C4-2B (cell line): ENCODE measurements at regions not wholly inside any gene's neighbourhood (a gene's known extent, or its start where the extent isn't known, plus 50 kb on each side); places are given as distances from the start of the nearest gene placed in this dataset.
"Not testable (repeated sequence)": the region's sequence is repeated elsewhere in the genome, so short reads cannot be mapped to it uniquely, and the experiment has no call there.

ENCODE experiments used
- H3K27ac ChIP-seq: fragments of 450-650 bp; 2 replicates; pipeline ENCODE4 v1.5.1; 2017
- ZFX ChIP-seq: fragments of 450-650 bp; IDR thresholded peaks from 2 replicates; pipeline ENCODE4 v1.6.1; 2017
- TF ChIP-seq, protein P1 (sequence below): fragments of 450-650 bp; conservative IDR thresholded peaks from 2 replicates; pipeline ENCODE4 v1.5.1; 2017; ENCODE audit warnings: mild to moderate bottlenecking

DNA sequence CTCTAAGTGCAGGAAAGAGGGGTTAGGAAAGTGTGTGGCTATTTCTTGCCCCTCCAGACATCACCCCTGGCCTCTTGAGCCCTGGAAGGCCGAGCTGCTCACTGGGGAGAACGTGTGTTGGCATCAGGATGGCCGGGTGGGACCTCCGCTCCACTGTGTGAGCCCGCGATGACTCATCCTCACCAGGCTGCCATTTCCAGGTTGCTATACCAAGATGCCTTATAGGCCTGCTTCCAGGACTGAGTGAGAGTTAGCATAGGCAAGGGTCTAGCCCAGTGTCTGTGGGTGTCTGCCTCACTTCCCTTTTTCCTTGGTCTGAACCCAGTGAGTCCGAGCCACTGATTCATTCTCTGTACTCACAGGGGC, 105.0 kb downstream of the MRPL14 start:
- H3K27ac ChIP-seq, result no peak overlapping the region
- TF ChIP-seq ZFX, result no peak
- TF ChIP-seq, protein P1, sequence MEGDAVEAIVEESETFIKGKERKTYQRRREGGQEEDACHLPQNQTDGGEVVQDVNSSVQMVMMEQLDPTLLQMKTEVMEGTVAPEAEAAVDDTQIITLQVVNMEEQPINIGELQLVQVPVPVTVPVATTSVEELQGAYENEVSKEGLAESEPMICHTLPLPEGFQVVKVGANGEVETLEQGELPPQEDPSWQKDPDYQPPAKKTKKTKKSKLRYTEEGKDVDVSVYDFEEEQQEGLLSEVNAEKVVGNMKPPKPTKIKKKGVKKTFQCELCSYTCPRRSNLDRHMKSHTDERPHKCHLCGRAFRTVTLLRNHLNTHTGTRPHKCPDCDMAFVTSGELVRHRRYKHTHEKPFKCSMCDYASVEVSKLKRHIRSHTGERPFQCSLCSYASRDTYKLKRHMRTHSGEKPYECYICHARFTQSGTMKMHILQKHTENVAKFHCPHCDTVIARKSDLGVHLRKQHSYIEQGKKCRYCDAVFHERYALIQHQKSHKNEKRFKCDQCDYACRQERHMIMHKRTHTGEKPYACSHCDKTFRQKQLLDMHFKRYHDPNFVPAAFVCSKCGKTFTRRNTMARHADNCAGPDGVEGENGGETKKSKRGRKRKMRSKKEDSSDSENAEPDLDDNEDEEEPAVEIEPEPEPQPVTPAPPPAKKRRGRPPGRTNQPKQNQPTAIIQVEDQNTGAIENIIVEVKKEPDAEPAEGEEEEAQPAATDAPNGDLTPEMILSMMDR, result no peak

DNA sequence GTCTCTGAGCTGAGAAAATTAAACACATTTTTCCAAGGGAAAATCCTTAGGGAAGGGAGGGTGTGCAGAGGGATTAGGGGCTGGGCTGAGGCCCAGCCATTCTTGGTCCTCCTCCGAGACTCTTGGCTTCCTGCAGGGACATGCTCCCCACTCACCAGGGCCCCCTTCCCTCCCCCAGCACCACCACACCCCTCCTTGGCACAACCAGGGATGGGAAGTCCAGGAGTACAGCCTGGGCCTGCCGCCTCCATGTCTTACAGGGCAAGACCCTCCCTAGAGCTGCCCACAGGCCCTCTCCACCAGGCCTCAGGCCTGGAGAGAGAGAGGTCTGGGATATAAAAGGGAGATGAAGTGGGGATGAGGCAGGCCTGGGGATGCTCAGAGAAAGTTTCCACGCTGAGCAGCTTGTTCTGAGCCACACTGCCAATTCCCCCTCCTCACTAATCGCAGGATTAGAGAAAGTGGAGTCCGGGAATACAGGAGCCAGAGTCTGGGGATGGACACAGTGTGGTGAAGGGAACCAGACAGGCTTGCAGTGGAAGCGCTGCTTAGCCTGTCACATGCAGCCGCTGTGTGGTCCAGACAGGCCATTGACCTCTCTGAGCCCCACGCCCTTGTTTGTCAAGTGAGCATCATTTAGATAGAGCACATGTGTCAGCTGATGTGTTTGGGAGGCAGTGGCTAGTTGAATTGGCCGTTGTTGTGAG, 105.5 kb downstream of the MRPL14 start:
- TF ChIP-seq, protein P1, result no peak
- TF ChIP-seq ZFX, result no peak
- H3K27ac ChIP-seq, result no peak overlapping the region

DNA sequence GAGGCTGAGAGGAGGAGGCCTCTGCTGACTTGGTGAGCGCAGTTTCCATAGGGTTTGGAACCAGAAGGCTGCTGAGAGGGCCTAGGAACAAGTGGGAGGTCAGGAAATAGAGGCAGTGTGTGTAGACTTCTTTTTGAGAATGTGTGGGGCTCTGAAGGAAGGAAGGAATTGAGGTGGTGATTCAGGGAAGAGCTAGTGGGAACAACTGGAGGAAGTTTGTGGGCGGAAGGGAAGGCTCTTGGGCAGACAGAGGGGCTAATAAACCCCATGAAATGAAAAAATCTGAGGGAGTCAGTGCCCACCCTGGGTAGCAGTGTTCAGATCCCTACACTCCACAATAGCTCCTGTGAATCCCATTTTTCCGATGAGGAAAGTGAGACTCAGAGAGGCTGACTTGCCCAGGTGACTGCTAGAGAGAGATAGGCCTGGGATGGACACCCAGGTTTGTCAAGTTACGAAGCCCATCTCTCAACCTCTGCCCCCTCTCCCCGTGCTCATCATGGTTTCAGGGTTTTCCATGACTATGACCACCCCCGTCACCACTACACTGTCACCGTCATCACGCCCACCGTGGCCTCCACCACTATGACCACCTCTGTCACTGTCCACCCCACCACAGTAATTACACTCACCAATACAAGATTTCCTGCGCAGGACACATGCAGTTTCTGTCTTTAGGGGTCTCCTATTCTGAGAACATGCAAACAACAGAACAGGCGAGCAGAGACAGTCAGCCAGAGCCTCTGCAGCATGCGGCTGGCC, 106.4 kb downstream of the MRPL14 start:
- TF ChIP-seq, protein P1, result no peak
- no peak for TF ChIP-seq ZFX

DNA sequence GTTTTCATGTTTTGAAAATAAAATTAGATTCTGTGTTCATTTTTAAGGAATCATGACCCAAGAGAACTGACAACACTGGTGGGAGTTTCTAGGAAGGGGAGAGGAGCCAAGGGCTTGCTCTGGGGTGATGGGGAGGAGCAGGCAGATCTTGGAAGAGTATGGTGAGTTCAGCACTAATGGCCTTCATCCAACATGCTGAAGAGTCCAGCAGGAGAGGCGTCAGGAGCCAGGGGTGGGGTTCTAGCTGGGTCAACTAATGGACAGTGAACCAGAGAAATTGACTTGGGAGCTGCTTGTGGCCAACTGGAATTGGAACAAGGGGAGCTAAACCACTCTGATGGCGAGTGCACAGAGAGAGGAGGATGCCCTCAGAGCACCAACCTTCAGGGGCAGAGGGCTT, 107.1 kb downstream of the MRPL14 start:
- TF ChIP-seq, protein P1, result no peak
- TF ChIP-seq ZFX, result no peak
- no peak overlapping the region for H3K27ac ChIP-seq

More for the DNA sequence above, 106.4 kb downstream of the MRPL14 start:
- H3K27ac ChIP-seq, result no peak overlapping the region

DNA sequence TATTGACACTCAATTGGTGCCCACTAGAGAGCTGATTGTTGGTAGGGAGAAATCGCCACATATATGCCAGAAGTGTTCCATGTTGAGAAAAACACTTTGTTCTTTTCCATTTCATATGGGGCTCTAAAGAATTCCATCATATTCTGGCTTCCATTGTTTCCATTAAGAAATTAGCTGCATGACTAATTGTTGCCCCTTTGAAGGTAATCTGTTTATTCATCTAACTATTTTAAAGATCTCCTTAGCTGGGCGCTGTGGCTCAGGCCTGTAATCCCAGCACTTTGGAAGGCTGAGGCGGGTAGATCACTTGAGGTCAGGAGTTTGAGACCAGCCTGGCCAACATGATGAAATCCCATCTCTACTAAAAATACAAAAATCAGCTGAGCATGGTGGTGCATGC, 109.9 kb downstream of the MRPL14 start:
- H3K27ac ChIP-seq, result not testable (repeated sequence)

DNA sequence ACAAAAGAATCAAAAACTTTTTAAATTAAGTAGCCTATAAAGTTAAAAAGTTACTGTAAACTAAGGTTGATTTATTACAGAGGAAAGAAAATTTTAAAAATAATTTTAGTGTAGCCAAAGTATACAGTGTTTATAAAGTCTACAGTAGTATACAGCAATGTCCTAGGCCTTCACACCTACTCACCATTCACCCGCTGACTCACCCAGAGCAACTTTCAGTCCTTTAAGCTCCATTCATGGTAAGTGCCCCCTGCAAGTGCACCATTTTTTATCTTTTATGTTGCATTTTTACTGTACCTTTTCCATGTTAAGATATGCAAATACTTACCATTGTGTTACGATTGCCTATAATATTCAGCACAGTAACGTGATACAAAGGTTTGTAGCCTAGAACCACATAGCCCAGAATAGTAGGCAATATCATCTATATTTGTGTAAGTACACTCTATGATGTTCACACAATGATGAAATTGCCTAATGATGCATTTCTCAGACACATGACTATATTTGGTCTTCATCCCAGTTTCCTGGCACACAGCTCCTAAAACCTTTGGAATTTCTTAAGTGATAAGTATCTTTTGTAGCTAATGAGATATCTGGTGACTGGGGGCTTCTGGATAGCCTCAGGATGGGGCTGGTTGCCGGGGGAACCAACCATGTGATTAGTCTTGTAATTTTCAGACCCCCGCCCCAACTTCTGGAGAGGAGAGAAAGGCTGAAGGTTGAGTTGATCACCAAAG, 111.0 kb downstream of the MRPL14 start:
- no peak for TF ChIP-seq ZFX
- TF ChIP-seq, protein P1, result no peak
- H3K27ac ChIP-seq, result no peak overlapping the region

DNA sequence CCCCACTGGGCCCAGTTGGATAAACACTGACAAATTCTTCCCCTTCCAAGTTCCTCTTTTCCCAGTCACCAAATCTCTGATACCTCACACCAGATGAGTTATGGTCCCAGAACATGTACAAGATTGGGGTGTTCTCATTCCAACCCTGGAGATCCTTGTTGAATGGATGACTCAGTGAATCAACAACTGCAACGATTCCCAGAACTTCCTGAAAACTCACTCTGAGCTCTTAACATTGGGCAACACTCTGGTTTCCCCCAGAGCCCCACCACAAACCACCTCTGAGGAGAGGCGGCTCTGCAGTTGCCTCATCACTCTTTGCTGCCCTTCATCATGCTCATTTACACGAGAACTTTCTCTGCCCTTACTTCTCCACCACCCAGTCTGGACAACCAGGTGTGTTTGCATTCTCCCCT, 115.2 kb downstream of the MRPL14 start:
- no peak overlapping the region for H3K27ac ChIP-seq
- no peak for TF ChIP-seq ZFX
- TF ChIP-seq, protein P1, result no peak
